GM18951 (cell line): ENCODE measurements at regions not wholly inside any gene's neighbourhood (a gene's known extent, or its start where the extent isn't known, plus 50 kb on each side); places are given as distances from the start of the nearest gene placed in this dataset.

ENCODE experiments used
- POLR2A ChIP-seq: IDR thresholded peaks from 4 replicates; pipeline ENCODE4 v1.6.1; 2011; ENCODE audit warnings: mild to moderate bottlenecking; ENCODE audit not compliant: insufficient read length, insufficient read depth; ENCODE audit errors: extremely low read depth
- in situ Hi-C: fragments of 300-500 bp; cut with MboI; formaldehyde crosslinking; loops from one replicate; pipeline ENCODE4 v1.12.0; 2022; ENCODE audit warnings: low sequenced_read_pairs, mixed read lengths, inconsistent platforms; ENCODE audit not compliant: unreplicated experiment

DNA sequence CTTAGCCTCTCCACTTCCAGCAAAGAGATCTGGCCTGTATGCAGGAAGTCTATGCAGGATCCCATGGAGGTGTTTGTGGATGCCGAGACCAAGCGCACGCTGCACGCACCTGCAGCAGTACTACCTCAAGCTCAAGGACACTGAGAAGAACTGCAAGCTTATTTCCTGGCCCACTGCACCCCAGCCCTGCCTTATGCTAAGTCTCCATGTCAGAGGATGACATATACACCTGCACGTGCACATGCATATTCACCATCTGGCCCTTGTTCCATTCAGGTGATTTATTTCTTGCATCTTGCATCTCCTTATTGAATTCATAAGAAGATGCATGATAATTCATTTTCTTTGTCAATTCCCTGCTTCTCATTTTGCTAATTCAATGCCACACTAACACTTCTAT is 472.8 kb upstream of the SGCG start:
- in situ Hi-C loops, result no loop called here
- TF ChIP-seq POLR2A, result no peak

GRCh38 chr13:22717036-22717435 is 463.7 kb upstream of the SGCG start:
- in situ Hi-C loops, result no loop called here
- TF ChIP-seq POLR2A, result no peak

- in situ Hi-C loops, result no loop called here
- TF ChIP-seq POLR2A, result no peak
Observed at GRCh38 chr13:22726726-22727125, 454.1 kb upstream of the SGCG start.

GRCh38 chr13:22735011-22735995 is 445.5 kb upstream of the SGCG start:
- TF ChIP-seq POLR2A, result no peak
- in situ Hi-C loops, result no loop called here

GRCh38 chr13:22736084-22736767 is 444.6 kb upstream of the SGCG start:
- in situ Hi-C loops, result no loop called here
- TF ChIP-seq POLR2A, result no peak

- in situ Hi-C loops, result no loop called here
- TF ChIP-seq POLR2A, result no peak
Observed at GRCh38 chr13:22736768-22737092, 444.0 kb upstream of the SGCG start.

DNA sequence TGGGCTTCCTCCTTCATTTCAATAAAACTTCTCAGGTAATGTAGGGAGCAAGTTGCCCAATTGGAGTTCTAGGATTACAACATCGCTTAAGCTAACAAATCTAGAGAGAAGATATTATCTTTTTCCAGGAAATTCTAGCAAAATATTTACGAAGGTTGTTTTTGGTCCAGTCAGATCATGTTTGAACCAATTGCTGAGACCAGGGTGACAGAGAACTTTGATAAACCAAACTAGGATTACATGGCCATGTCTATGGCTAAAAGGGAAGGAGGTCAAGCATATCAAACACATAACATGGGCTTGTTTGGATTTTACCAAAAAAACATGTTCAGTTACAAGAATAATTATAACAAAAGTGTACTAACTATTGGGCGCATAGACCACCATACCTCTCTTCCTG is 442.4 kb upstream of the SGCG start:
- no peak for TF ChIP-seq POLR2A
- in situ Hi-C loops, result no loop called here

- no peak for TF ChIP-seq POLR2A
- in situ Hi-C loops, result no loop called here
Observed at GRCh38 chr13:22740264-22740663, 440.5 kb upstream of the SGCG start.

- TF ChIP-seq POLR2A, result no peak
- in situ Hi-C loops, result no loop called here
Observed at GRCh38 chr13:22744688-22745452, 435.9 kb upstream of the SGCG start.

DNA sequence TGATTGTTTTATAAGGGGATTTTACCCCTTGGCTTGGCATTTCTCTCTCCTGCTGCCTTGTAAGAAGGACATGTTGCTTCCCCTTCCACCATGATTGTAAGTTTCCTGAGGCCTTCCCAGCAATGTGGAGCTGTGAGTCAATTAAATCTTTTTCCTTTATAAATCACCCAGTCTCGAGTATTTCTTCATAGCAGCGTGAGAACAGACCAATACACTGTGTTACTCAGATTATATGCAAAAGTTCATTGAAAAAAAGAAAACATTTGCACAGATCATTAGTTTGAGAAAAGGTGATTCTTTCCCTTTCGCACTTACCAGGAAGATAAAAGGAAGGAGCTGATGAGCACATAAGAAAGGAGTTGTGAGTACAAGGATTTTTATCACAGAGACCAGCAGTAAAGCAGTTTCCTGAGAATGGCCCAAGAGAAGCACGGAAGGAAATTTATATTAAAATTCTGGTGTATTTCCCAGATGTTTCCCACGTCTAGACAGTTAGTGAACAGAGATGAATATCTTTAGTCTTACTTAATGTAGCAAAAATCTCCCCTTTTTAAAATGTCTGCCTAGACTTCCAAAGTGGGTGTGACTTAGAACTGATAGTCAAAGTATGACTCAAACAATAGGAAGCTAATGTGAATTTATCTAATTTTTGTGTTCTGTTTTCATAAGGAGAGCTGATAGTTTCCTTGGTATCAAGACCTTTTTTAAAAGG is 431.8 kb upstream of the SGCG start:
- in situ Hi-C loops, result no loop called here

DNA sequence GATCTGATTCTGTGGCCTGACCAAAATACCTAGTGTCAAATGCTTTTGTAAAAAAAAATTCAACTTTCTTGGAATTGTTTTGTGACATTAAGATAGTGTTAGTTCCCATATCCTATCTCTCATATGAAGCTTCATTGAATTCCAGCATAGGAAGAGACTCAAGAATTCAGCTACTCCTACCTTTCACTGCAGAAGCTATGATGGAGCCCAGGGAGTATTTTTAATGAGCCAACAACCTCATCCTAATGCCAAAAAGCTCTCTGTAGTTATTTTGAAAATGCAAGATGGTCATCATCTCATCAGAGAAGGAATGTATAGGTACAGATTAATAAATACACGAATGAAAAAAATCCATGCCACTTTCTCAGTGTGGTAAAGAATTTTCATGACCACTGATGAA is 431.2 kb upstream of the SGCG start:
- TF ChIP-seq POLR2A, result no peak
- in situ Hi-C loops, result no loop called here

More for the DNA sequence above, 431.8 kb upstream of the SGCG start:
- TF ChIP-seq POLR2A, result no peak

DNA sequence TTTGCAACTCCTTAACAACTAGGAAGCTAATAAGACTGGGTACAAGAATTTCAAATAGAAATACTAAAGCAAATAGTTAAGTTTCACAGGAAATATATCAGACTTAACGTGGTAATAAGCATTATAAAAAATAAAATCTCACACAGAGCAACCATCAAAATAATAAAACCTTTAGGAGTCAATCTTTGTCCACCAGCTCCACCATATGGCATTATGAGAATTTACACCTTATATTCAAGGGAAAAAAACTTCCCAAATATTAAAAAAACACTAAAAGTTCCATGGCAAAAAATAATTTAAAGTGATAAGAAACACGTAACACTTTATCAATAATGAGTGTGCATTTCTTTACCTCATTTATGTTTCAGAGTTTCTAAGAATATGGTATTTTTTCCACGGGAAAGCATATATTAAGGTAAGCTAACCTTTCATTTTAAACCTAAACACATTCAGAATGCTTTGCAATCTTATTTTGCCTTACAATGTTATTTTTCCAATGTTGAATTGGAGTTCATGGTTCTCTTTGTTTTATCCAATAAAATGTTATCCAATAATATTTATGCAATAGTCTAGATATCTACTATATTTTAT is 423.2 kb upstream of the SGCG start:
- in situ Hi-C loops, result no loop called here
- TF ChIP-seq POLR2A, result no peak
